ENCODE measurements at regions not wholly inside any gene's neighbourhood (a gene's known extent, or its start where the extent isn't known, plus 50 kb on each side); places are given as distances from the start of the nearest gene placed in this dataset.

DNA sequence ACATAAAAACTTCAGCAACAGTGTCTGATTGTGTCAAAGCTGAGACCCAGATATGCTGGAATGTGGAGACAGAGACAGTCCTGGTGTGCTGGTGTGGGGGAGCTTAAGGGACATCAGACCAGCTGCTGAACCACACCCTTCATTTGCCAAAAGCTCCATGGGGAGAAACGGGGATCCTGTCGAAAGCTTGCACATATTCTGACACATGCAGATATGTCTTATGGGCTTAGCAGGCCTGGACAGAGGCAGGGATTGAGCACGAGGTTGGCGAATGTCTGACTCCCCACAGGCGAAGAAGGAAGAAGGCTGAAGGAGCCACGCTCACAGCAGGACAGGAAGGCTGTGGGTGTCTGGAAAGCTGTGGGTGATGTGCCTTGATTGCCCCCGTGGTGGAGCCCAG is 72.1 kb upstream of the ACSL1 start:
- TF ChIP-seq, protein P1, sequence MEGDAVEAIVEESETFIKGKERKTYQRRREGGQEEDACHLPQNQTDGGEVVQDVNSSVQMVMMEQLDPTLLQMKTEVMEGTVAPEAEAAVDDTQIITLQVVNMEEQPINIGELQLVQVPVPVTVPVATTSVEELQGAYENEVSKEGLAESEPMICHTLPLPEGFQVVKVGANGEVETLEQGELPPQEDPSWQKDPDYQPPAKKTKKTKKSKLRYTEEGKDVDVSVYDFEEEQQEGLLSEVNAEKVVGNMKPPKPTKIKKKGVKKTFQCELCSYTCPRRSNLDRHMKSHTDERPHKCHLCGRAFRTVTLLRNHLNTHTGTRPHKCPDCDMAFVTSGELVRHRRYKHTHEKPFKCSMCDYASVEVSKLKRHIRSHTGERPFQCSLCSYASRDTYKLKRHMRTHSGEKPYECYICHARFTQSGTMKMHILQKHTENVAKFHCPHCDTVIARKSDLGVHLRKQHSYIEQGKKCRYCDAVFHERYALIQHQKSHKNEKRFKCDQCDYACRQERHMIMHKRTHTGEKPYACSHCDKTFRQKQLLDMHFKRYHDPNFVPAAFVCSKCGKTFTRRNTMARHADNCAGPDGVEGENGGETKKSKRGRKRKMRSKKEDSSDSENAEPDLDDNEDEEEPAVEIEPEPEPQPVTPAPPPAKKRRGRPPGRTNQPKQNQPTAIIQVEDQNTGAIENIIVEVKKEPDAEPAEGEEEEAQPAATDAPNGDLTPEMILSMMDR (conservative IDR thresholded peaks at IDR 0.05 in 1 of 2, IDR thresholded peaks at IDR 0.05 in 1 of 2; ENCODE audit: extremely low read depth in 1 of 2, insufficient read depth in 1 of 2, low read depth in 1 of 2, low read length in 2 of 2): no peak
- no peak for TF ChIP-seq EZH2 (IDR thresholded peaks at IDR 0.05; ENCODE audit: borderline replicate concordance, low read length)

Measured in mammary epithelial cell (primary cell).